Stomach (tissue), 8 donors: ENCODE measurements at regions not wholly inside any gene's neighbourhood (a gene's known extent, or its start where the extent isn't known, plus 50 kb on each side); places are given as distances from the start of the nearest gene placed in this dataset.
"Not testable (repeated sequence)": the region's sequence is repeated elsewhere in the genome, so short reads cannot be mapped to it uniquely, and the experiment has no call there.

Experiments
- DNase-seq, 2 donors: peaks; one replicate each; pipeline versions ENCODE4 v3.0.0 to v3.0.0-alpha.2; 2013 to 2019
- H3K27ac ChIP-seq, 5 donors: fragments of 200-600 bp in 4 of 5; sonication (generic) in 4 of 5; one replicate each; pipeline ENCODE4 v1.5.1; 2013 to 2019; ENCODE audit warnings: mild to moderate bottlenecking in 1 of 5, moderate library complexity in 1 of 5
- H3K27me3 ChIP-seq, 3 donors: fragments of 200-600 bp; sonication (generic); one replicate each; pipeline ENCODE4 v1.5.1; 2017 to 2019; ENCODE audit warnings: mixed run types in 1 of 3
- H3K36me3 ChIP-seq, 4 donors: fragments of 200-600 bp; sonication (generic); 1 replicate in 3 of 4; 2 replicates in 1 of 4; pipeline ENCODE4 v1.5.1; 2016 to 2019
- H3K4me1 ChIP-seq, 4 donors: fragments of 200-600 bp; sonication (generic); one replicate each; pipeline ENCODE4 v1.5.1; 2016 to 2019
- H3K4me3 ChIP-seq, 4 donors: fragments of 200-600 bp; sonication (generic) in 3 of 4; one replicate each; pipeline ENCODE4 v1.5.1; 2016 to 2019; ENCODE audit warnings: mild to moderate bottlenecking in 1 of 4
- H3K9me3 ChIP-seq, 4 donors: fragments of 200-600 bp; sonication (generic); one replicate each; pipeline ENCODE4 v1.5.1; 2016 to 2019
- EP300 ChIP-seq: sonication (generic); formaldehyde crosslinking; IDR thresholded peaks from one replicate; pipeline ENCODE4 v1.6.1; 2017; ENCODE audit warnings: antibody characterized with exemption
- POLR2A ChIP-seq, 4 donors: fragments of 450-650 bp; IDR thresholded peaks; one replicate each; pipeline ENCODE4 v1.6.1; 2016; ENCODE audit warnings: antibody characterized with exemption in 4 of 4, control low read depth in 2 of 4, mild to moderate bottlenecking in 1 of 4, moderate library complexity in 1 of 4
- POLR2AphosphoS5 ChIP-seq, 3 donors: sonication (generic); formaldehyde crosslinking; IDR thresholded peaks; one replicate each; pipeline ENCODE4 v1.6.1; 2016; ENCODE audit warnings: antibody characterized with exemption in 3 of 3
- WGBS, 5 donors: extraction: QIAGEN DNeasy Blood & Tissue Kit in 3 of 5; methylation state at CpG; one replicate each; pipeline versions ENCODE4 v1.1.5 to v1.1.7; 2013 to 2018; 5-methylcytosine and 5-hydroxymethylcytosine counted together
- intact Hi-C: fragments of 100-400 bp; cut with DNase I; formaldehyde crosslinking; loops from one replicate; pipeline ENCODE4 v1.15.1; 2023; ENCODE audit warnings: low total_unique reads
- TF ChIP-seq, protein P1 (sequence below), 7 experiments: fragments of 450-650 bp in 4 of 7; fragments of 200-600 bp in 3 of 7; sonication (generic) in 3 of 7; IDR thresholded peaks; one replicate each; pipeline ENCODE4 v1.5.1; 2016 to 2019; ENCODE audit warnings: antibody characterized with exemption in 7 of 7, control low read depth in 2 of 7, mild to moderate bottlenecking in 1 of 7
- donor health status: healthy with polysubstance abuse.
- donor health status: Bipolar disorder and iron deficiency.
- donor health status: healthy.

DNA sequence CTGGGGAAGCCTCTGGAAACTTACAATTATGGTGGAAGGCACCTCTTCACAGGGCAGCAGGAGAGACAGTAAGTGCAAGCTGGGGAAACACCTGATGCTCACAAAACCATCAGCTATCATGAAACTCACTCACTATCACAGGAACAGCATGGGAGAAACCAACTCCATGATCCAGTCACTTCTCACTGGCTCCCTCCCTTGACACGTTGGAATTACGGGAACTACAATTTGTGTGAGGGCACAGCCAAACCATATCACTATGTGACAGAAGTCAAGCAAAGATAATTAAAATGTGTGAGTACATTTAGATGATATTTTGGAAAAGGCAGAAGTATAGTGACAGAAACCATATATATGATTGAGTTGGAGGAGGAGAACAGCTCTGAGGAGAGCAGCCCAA, 474.0 kb upstream of the OLFM3 start:
- Histone ChIP-seq H3K27me3 (no peaks in the 10 kb centered on the region), H3K27ac (no peak overlapping the region), H3K4me1 (no peaks in the 10 kb centered on the region), H3K36me3 (no peaks in the 10 kb centered on the region), H3K4me3 (no peak overlapping the region), H3K9me3 (no peaks in the 10 kb centered on the region)
- no peak for DNase-seq
- TF ChIP-seq POLR2AphosphoS5 (IDR thresholded peaks at IDR 0.05) (no peak), EP300 (no peak), POLR2A (IDR thresholded peaks at IDR 0.05) (no peak)
- TF ChIP-seq, protein P1, sequence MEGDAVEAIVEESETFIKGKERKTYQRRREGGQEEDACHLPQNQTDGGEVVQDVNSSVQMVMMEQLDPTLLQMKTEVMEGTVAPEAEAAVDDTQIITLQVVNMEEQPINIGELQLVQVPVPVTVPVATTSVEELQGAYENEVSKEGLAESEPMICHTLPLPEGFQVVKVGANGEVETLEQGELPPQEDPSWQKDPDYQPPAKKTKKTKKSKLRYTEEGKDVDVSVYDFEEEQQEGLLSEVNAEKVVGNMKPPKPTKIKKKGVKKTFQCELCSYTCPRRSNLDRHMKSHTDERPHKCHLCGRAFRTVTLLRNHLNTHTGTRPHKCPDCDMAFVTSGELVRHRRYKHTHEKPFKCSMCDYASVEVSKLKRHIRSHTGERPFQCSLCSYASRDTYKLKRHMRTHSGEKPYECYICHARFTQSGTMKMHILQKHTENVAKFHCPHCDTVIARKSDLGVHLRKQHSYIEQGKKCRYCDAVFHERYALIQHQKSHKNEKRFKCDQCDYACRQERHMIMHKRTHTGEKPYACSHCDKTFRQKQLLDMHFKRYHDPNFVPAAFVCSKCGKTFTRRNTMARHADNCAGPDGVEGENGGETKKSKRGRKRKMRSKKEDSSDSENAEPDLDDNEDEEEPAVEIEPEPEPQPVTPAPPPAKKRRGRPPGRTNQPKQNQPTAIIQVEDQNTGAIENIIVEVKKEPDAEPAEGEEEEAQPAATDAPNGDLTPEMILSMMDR (IDR thresholded peaks at IDR 0.05), result no peak
- intact Hi-C loops, result no loop called here
- 52 to 72% (median 59%) methylated on average over 2 of the region's 2 CpGs for whole genome bisulfite sequencing, 5 donors

DNA sequence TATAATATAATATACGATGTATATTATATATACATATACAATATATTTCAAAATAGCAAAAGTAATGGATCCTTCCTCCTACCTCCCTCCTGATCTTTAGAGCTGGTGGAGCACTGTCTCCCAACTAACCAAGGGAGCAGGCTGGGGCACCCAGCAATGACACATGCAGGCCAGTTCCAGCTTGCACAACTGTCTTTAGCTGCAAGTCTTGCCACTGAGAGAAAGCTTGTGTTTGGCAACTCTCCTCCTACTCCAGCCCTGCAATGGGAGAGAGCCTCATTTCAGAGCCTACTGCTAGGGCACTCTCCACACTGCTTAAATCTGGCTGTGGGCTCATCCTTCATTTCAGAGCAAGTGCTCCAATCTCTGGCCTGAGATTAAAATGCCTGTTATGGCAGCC, 469.8 kb upstream of the OLFM3 start:
- no peaks in the 10 kb centered on the region for H3K36me3 ChIP-seq
- H3K9me3 ChIP-seq, result no peaks in the 10 kb centered on the region
- H3K27me3 ChIP-seq, result no peaks in the 10 kb centered on the region
- no peak overlapping the region for H3K27ac ChIP-seq
- no peak for TF ChIP-seq EP300
- TF ChIP-seq POLR2AphosphoS5 (IDR thresholded peaks at IDR 0.05), result no peak
- no peak for TF ChIP-seq POLR2A (IDR thresholded peaks at IDR 0.05)
- TF ChIP-seq, protein P1 (IDR thresholded peaks at IDR 0.05), result no peak
- intact Hi-C loops, result no loop called here
- no peak for DNase-seq
- no peaks in the 10 kb centered on the region for H3K4me1 ChIP-seq
- H3K4me3 ChIP-seq, result no peak overlapping the region
- 93 to 100% (median 98%) methylated on average over 1 of the region's 1 CpG for WGBS, 5 donors

DNA sequence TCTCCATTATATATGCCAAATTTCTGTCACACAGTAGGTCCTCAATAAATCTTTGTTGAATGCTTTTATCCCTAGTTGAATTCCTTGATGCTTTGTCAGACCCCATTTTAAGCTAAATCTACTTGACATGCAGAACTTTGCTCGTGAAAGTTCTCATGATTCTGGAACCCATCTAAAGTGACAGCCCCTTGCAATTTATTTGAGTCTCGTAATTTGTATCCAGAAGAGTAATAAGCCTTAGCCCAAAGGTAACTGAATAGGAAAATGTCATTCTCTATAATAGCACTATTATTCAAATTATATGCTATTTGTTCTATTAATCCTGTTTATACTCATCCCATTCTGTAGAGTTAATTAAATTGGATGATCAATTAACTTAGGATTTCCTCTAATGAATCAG, 466.6 kb upstream of the OLFM3 start:
- Histone ChIP-seq H3K9me3 (no peaks in the 10 kb centered on the region), H3K4me3 (no peak overlapping the region), H3K4me1 (no peaks in the 10 kb centered on the region), H3K36me3 (no peaks in the 10 kb centered on the region), H3K27me3 (no peaks in the 10 kb centered on the region), H3K27ac (no peak overlapping the region)
- WGBS, 5 donors, result 68 to 86% (median 69%) methylated on average over 2 of the region's 2 CpGs
- TF ChIP-seq POLR2AphosphoS5 (IDR thresholded peaks at IDR 0.05) (no peak), POLR2A (IDR thresholded peaks at IDR 0.05) (no peak), EP300 (no peak)
- TF ChIP-seq, protein P1 (IDR thresholded peaks at IDR 0.05), result no peak
- intact Hi-C loops, result no loop called here
- no peak for DNase-seq

DNA sequence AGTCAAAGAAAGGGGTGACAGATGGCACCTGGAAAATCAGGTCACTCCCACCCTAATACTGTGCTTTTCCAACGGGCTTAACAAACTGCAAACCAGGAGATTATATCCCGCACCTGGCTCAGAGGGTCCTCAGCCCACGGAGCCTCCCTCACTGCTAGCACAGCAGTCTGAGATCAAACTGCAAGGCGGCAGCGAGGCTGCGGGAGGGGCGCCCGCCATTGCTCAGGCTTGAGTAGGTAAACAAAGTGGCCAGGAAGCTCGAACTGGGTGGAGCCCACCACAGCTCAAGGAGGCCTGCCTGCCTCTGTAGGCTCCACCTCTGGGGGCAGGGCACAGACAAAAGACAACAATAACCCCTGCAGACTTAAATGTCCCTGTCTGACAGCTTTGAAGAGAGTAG, 445.6 kb upstream of the OLFM3 start:
- DNase-seq, H3K4me1 ChIP-seq, H3K4me3 ChIP-seq, intact Hi-C loops, H3K27ac ChIP-seq, H3K27me3 ChIP-seq, H3K36me3 ChIP-seq: not testable (repeated sequence)
- H3K9me3 ChIP-seq, result peaks cover 0 to 25% (median 19%) of the 10 kb centered on the region in 4 donors
- 78 to 87% (median 84%) methylated on average over 7 to 9 of the region's 9 CpGs for WGBS, 5 donors

DNA sequence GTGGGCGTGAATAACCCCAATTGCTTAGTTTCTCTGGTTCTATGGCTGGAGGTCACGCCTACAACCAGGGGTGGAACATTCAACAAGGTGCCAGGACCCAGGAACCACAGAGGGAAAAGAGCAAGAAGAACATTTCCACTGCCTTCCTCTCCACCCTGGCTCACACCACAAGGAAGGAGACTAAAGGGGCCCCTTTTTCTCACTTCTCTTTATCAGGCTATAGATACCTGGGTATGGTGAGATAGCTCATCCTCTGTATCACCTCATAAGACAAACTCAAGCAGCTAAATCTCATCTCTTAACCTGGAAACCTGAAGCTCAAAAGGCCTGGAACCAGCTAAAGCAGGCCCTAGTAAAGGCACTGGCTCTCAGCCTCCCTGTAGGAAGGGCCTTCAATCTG, 438.8 kb upstream of the OLFM3 start:
- TF ChIP-seq, protein P1 (IDR thresholded peaks at IDR 0.05), result no peak
- no peak for TF ChIP-seq EP300
- TF ChIP-seq POLR2AphosphoS5 (IDR thresholded peaks at IDR 0.05), result no peak
- TF ChIP-seq POLR2A (IDR thresholded peaks at IDR 0.05), result no peak
- 50 to 83% (median 65%) methylated on average over 2 of the region's 2 CpGs for WGBS, 5 donors
- no peak overlapping the region for H3K27ac ChIP-seq

More for the DNA sequence above, 438.8 kb upstream of the OLFM3 start:
- Histone ChIP-seq H3K36me3 (no peaks in the 10 kb centered on the region), H3K27me3 (no peaks in the 10 kb centered on the region), H3K9me3 (peaks cover 0 to 13% (median 2%) of the 10 kb centered on the region in 4 donors), H3K4me3 (no peak overlapping the region), H3K4me1 (no peaks in the 10 kb centered on the region)
- no peak for DNase-seq
- intact Hi-C loops, result no loop called here
